WERI-Rb-1 (cell line): ENCODE measurements at regions not wholly inside any gene's neighbourhood (a gene's known extent, or its start where the extent isn't known, plus 50 kb on each side); places are given as distances from the start of the nearest gene placed in this dataset.

Experiments used
- DNase-seq: peaks from one replicate; pipeline ENCODE4 v3.0.0-alpha.2; 2020
- H3K27ac ChIP-seq: fragments of 250-450 bp; sonication (Bioruptor Pico); 2 replicates; pipeline ENCODE4 v1.5.1; 2020; ENCODE audit warnings: mild to moderate bottlenecking, moderate library complexity
- H3K27me3 ChIP-seq: fragments of 250-450 bp; sonication (Bioruptor Pico); 2 replicates; pipeline ENCODE4 v1.5.1; 2021; ENCODE audit warnings: mild to moderate bottlenecking, low read depth, moderate library complexity; ENCODE audit not compliant: insufficient read depth, severe bottlenecking
- H3K36me3 ChIP-seq: fragments of 250-450 bp; sonication (Bioruptor Pico); 2 replicates; pipeline ENCODE4 v1.5.1; 2020; ENCODE audit warnings: mild to moderate bottlenecking, moderate library complexity
- H3K4me3 ChIP-seq: 2 replicates; pipeline ENCODE4 v1.5.1; 2011; ENCODE audit warnings: low read depth, mild to moderate bottlenecking, control low read depth, low read length
- H3K9me3 ChIP-seq: fragments of 250-450 bp; sonication (Bioruptor Pico); 2 replicates; pipeline ENCODE4 v1.5.1; 2021; ENCODE audit warnings: mild to moderate bottlenecking, moderate library complexity; ENCODE audit not compliant: severe bottlenecking
- TF ChIP-seq, protein P1 (sequence below): IDR thresholded peaks from 2 replicates; pipeline ENCODE4 v1.5.1; 2011; ENCODE audit warnings: low read depth, mild to moderate bottlenecking, control low read depth, inconsistent platforms, low read length

DNA sequence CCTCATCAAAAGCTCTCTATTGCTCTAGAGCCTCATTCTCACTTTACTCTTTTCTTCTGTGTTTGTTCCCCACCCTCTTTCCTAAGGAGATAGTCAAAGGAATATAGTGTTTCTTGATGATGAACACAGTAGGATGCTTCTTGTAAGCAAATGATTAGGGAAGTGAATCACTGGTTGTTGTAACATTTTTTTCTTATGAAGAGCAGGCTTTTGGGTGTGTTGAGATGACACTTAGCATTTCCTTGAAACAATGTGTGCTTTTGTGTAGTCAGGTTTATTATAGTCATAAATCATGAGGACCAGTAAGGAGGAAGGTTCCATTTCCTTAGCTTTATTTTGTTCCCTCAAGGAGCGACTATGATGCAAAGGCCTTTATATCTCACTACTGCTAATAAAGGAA is 1991.3 kb upstream of the C9orf72 start:
- no peaks in the 10 kb centered on the region for H3K36me3 ChIP-seq
- no peak for DNase-seq
- H3K4me3 ChIP-seq: no peak overlapping the region
- no peak overlapping the region for H3K27ac ChIP-seq
- H3K9me3 ChIP-seq: no peaks in the 10 kb centered on the region
- no peaks in the 10 kb centered on the region for H3K27me3 ChIP-seq
- TF ChIP-seq, protein P1, sequence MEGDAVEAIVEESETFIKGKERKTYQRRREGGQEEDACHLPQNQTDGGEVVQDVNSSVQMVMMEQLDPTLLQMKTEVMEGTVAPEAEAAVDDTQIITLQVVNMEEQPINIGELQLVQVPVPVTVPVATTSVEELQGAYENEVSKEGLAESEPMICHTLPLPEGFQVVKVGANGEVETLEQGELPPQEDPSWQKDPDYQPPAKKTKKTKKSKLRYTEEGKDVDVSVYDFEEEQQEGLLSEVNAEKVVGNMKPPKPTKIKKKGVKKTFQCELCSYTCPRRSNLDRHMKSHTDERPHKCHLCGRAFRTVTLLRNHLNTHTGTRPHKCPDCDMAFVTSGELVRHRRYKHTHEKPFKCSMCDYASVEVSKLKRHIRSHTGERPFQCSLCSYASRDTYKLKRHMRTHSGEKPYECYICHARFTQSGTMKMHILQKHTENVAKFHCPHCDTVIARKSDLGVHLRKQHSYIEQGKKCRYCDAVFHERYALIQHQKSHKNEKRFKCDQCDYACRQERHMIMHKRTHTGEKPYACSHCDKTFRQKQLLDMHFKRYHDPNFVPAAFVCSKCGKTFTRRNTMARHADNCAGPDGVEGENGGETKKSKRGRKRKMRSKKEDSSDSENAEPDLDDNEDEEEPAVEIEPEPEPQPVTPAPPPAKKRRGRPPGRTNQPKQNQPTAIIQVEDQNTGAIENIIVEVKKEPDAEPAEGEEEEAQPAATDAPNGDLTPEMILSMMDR: no peak

DNA sequence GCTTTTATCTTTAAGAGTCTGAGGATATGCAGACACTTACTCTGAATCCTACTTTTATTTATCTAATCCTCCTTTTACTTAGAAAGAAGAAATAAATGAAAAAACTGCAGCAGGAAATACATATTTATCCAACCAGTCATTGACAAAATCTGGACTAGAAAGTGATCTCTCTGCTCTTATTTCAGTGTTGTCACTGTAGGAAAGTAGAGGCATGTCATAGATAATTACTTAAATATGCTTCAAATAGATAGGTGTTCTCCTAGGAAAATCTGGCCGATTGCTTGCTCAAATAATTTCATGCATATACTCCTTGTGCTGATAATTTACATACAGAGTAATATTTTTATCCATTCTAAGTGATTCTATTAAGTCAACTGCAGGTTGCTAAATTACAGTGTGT is 2001.9 kb upstream of the C9orf72 start:
- H3K9me3 ChIP-seq: no peaks in the 10 kb centered on the region
- no peak overlapping the region for H3K4me3 ChIP-seq
- H3K27ac ChIP-seq: no peak overlapping the region
- no peak for DNase-seq
- no peaks in the 10 kb centered on the region for H3K36me3 ChIP-seq
- H3K27me3 ChIP-seq: no peaks in the 10 kb centered on the region
- TF ChIP-seq, protein P1: no peak

DNA sequence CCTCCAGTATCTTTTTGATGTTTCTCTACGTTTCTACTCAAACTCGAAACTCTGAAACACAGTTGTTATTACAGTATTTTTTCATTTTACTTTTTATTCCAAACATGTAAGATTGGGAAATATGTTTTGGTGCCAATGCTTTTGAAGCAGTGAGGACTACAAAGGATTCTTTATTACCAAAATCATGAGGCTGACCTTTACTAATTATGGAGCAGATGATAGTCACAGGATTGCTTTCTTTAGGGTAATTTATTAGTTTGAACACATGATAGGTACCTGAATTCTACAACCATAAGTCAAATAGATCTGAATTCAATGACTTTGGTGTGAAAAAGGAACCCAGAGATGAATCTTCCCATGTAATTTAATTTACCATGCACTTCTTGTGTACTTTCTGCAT is 2015.1 kb upstream of the C9orf72 start:
- Histone ChIP-seq H3K27me3 (no peaks in the 10 kb centered on the region), H3K4me3 (no peak overlapping the region), H3K9me3 (no peaks in the 10 kb centered on the region), H3K27ac (no peak overlapping the region), H3K36me3 (no peaks in the 10 kb centered on the region)
- DNase-seq: no peak
- TF ChIP-seq, protein P1: no peak

DNA sequence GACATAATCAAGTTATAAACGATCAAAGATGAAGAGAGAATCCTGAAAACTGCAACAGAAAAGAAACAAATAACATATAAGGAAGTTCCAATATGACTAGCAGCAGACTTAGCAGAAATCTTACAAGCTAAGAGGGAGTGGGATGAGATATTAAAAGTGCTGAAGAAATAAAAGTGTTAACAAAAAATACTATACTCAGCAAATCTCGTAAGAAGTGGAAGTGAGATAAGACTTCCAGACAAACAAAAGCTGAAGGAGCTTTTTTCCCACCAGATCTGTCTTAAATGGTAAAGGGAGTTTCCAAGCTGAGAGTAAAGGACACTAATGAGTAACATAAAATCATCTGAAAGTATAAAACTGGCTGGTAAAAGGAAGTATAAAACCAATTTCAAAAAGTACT is 2036.0 kb upstream of the C9orf72 start:
- TF ChIP-seq, protein P1: no peak
- no peaks in the 10 kb centered on the region for H3K36me3 ChIP-seq
- no peak overlapping the region for H3K27ac ChIP-seq
- DNase-seq: no peak
- H3K4me3 ChIP-seq: no peak overlapping the region
- no peaks in the 10 kb centered on the region for H3K27me3 ChIP-seq
- H3K9me3 ChIP-seq: no peaks in the 10 kb centered on the region

DNA sequence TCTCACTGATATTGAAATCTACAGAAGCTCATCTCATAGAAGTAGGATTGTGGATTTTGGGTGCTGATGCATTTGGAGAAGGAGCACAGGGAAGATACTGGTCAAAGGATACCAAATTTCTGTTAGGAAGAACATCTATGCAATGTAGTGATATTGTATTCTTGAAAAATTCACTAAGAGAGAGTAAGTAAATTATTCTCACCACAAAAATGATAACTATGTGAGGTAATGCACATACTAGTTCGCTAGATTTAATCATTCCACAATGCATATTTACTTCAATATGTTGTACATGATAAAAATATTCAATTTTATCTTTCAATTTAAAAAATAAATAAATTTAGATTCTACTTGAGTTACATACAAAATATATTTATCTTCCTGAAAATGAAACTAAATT is 2040.5 kb upstream of the C9orf72 start:
- no peaks in the 10 kb centered on the region for H3K9me3 ChIP-seq
- TF ChIP-seq, protein P1: no peak

DNA sequence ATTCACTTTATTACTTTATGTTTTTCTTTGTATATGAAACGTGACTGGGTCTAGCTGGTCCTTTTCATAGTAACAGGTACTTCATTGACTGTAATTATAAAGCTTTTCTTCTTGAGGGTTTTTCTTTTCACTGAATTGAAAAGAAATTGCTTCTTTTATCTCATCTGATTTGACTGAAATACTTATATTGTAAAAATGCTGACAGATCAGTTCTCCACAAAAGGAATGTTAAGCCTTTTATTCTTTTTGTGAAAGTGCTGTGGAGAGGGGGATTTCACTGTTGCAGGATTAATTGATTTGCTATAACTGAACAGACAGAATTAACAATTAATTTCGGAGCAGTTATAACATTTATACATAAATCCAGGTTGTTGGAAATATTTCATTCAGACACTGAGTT is 2043.6 kb upstream of the C9orf72 start:
- no peak overlapping the region for H3K27ac ChIP-seq
- H3K4me3 ChIP-seq: no peak overlapping the region
- H3K27me3 ChIP-seq: no peaks in the 10 kb centered on the region
- no peaks in the 10 kb centered on the region for H3K9me3 ChIP-seq
- no peaks in the 10 kb centered on the region for H3K36me3 ChIP-seq
- TF ChIP-seq, protein P1: no peak
- DNase-seq: no peak

More for the DNA sequence above, 2040.5 kb upstream of the C9orf72 start:
- H3K4me3 ChIP-seq: no peak overlapping the region
- no peaks in the 10 kb centered on the region for H3K27me3 ChIP-seq
- DNase-seq: no peak
- no peak overlapping the region for H3K27ac ChIP-seq
- H3K36me3 ChIP-seq: no peaks in the 10 kb centered on the region
